HG03025 (cell line): ENCODE measurements at regions not wholly inside any gene's neighbourhood (a gene's known extent, or its start where the extent isn't known, plus 50 kb on each side); places are given as distances from the start of the nearest gene placed in this dataset.

Source experiments
- ATAC-seq: cut with Tn5 transposase; IDR thresholded peaks from one replicate; pipeline ENCODE4 v1.9.1; 2021; ENCODE audit warnings: mild to moderate bottlenecking, moderate library complexity; ENCODE audit not compliant: unreplicated experiment, low FRiP score

GRCh38 chr18:34083910-34084535, 140.7 kb downstream of the NOL4 start:
- ATAC-seq: no peak

DNA sequence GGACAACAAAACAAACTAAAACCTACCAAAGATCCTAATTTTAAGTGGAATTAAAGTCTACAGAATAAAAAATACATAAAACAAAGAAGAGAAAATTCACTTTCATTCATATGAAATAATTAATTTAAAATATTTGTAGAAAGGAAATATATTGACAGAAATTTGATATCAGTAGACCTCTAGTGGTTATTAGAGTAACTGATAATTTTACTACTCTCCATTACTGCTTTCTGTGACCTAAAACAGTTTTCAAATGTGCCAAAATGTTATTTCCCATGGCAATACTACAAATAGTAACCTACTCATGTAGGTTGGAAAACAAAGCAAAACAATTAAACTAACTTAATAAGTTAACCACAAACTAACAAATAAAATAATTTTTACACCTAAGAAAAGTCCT, 147.1 kb downstream of the NOL4 start:
- no peak for ATAC-seq

GRCh38 chr18:34075963-34076860, 148.5 kb downstream of the NOL4 start:
- no peak for ATAC-seq

DNA sequence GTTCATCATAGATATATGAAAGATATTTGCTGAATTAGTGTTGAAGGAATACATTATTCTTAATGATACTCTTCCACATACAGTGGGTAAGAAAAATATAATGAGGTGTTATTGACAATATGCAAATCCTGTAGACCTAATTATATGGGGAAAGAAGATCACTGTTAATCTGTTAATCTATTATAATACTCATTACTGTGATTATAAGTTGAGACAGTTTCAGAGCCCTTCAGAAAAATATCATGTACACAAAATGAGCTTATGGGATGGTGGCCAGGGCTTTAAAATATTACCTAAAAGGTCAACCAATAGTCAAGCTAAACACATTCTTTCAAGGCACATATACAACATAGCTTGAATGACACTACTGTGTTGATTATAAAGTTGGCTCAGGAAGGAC, 163.5 kb downstream of the NOL4 start:
- no peak for ATAC-seq

DNA sequence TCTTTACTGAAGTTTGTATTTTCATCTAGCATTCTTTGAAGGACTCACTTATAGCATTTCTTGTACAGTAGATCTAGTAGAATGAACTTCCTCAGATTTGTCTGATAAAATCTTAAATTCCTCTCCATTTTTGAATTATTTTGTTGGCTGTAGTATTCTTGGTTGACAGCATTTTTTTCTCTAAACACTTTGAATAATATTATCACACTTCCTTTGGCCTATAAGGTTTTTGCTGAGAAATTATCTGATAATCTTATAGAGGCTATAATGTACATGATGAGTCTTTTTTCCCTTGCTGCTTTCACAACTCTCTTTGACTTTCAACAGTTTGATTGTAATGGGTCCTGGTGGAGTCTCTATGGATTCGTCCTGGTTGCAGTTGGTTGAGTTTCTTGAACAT, 169.5 kb downstream of the NOL4 start:
- no peak for ATAC-seq

DNA sequence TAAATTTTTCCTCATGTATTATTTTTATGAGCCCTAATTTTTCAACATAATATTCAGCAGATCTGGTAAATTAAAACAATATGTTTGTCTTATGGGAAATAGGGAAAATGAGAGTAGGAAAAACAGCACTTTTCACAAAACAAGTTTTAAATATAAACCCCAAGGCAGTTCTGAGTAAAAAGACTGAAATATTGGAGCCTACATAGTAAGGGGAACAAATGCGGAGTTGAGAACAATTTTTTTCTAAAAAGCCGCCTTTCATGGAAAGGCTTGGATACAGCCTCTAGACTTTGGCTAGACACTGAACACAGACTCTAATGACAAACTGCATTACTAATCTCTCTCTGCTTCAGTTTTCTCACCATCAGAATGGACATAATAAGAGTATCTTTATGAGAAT, 174.1 kb downstream of the NOL4 start:
- ATAC-seq: no peak

- no peak for ATAC-seq
These were observed 175.2 kb downstream of the NOL4 start for GRCh38 chr18:34049511-34049910.

DNA sequence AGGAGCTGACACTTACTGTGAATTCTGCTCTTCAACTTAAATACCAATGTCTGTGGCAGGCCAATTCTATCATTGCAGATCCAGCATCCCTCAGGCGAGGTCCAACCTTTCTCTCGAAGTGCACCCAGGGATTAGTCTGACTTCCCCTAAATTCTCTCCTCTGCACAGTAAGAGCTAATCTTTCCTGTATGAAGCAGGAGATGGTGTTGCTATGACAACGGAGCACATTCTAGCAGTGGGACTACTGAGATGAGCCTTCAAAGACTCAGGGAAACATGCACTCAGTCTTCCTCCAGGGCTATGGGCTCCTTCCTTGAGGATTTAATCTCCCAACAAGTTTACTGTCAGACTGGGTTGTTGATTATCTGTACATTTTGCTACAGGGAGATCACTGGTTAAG, 176.3 kb downstream of the NOL4 start:
- no peak for ATAC-seq

DNA sequence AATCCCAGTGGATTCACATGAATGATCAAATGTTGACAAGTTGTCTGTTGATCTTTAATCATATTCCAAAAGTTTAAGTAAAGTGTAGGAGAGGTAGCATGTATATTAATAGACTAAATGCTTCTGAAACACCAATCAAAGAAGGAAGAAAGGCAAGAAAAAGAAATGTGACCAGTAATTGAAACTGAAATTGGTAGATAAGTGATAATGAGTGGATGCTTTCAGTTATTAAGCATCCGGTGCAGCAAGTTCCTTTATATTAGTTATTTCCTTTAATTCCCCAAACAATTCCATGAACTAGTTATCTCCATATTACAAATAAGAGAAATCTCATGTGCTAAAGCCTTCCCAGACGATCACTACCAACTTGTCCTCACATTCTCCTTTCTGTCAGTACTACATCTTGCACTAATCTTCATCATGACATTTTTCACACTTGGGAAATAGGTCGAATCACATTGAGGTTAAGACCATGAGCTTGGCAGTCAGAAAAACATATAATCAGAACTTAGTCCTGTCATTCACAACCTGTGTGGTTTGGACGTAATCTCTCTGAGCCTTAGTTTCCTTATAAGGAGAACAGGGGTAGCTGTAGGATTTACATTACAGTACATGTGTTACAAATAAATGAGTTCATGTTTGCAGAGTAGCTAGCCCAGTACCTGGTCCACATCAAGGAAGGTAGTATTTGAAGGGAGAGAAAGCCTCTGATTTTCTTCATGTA, 182.1 kb downstream of the NOL4 start:
- ATAC-seq: no peak

DNA sequence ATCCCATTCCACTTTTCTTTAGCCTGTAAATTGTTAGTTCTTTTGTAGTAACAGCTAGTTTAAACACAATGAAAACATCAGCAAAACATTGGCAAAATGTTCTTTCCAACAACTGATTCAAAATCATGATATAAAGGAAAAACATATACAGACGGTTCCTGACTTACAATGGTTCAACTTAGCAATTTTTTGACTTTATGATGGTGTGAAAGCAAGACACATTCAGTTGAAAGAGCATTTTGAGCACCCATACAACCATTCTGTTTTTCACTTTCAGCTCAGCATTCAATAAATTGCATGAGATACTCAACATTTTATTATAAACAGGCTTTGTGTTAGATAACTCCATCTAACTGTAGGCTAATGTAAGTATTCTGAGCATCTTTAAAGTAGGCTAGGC, 185.1 kb downstream of the NOL4 start:
- no peak for ATAC-seq

DNA sequence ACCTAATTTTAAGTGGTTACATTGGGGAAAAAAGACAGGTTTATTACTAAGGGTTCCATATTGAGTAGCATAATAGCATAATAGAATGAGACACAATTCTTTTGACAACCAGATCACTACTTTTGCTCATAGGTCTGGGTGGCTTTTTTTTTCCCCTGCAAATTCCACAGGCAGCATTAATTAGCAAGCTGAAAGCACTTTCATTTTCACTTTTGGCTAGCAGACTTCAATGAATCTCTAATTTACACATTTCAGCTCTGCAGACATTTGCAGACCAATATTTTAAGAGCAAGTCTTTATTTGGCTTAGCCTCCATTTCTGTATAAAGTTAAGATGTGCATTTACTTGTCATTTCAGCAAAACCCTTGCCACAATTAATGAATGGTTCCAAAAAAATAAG, 185.5 kb downstream of the NOL4 start:
- no peak for ATAC-seq

DNA sequence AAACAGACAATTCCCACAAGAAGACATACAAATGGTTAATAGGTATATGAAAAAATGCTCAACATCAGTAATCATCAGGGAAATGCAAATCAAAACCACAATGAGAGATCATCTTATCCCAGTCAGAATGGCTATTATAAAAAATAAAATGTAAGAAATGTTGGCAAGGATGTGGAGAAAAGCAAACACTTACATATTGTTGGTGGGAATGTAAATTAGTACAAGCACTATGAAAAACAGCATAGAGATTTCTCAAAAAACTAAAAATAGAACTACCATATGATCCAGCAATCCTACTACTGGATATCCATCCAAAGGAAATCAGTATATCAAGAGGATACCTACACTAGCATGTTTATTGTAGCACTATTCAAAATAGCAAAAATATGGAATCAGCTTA, 186.6 kb downstream of the NOL4 start:
- no peak for ATAC-seq

DNA sequence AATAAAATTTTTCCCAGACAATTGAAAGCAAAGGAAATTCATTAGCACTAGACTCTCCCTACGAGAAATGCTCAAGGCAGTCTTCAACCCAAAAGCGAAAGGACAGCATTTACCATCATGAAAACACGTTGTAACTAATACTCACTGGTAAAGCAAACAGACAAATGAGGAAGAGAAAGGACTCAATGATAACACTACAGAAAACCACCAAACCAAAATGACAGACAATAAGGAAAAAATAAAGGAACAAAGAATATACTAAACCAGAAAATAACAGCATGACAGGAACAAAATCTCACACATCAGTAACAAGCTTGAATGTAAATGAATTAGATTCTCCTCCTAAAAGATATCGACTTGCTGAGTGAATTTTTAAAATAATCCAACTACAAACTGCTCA, 190.7 kb downstream of the NOL4 start:
- peak; percentile 46 for ATAC-seq

GRCh38 chr18:34031810-34032209, 192.9 kb downstream of the NOL4 start:
- peak; percentile 70 for ATAC-seq

DNA sequence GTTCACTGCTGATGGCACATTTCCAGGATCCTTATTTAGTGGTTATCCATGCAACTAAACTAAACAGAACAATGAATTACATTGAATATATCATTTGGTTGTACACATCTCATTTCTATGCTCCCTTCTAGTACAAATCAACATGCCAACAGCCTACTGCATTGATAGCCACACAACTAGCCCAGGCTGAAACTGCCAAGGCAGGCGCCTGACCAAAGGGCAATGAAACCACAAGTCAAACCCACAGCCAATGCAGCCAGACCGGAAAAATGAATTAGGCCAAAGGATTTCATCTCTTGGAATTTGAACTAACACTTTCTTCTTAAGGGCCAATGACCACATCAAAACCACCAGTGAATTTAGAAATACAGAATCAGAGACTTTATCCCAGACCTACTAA, 196.4 kb downstream of the NOL4 start:
- no peak for ATAC-seq

GRCh38 chr18:34025191-34025801, 199.4 kb downstream of the NOL4 start:
- no peak for ATAC-seq

DNA sequence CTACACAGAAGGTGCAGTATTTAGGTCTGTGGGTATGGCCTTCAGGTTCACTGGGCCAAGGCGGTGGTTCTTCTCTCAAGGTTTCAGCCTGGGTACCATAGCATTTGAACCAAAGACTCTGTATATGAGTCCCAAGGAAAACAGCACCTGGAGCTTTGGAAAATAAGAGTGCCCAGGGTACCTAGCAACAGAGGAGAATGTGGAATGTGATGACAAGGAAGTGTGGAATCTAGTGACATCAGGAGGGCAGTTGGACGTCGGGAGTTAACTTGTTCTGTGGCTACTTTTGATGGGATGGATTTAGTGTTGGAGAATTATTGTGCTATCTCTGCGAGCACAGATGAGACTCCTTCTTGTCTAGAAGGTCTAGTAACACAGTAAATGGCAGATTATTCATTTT, 201.2 kb downstream of the NOL4 start:
- ATAC-seq: no peak

GRCh38 chr18:34018336-34018735, 206.4 kb downstream of the NOL4 start:
- no peak for ATAC-seq

- no peak for ATAC-seq
These were observed 221.0 kb downstream of the NOL4 start for GRCh38 chr18:34003687-34004086.

DNA sequence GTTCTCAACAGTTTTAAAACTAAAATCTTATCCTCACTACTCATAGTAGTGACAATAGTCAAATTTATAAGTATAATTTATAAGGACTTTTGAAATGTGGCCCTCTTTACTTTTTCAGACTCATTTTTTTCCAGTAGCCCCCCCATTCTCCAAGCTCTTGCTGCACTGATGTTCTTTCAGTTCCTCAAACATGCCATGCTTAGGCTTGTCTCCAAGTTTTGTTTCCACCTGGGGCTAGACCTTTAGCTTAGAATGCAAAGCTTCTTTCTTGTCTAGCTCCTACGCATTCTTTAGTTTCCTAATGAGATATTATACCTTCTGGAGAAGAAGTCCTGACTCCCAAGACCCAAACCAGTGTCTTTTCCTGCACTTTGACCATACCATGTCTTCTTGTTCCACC, 222.6 kb downstream of the NOL4 start:
- no peak for ATAC-seq

DNA sequence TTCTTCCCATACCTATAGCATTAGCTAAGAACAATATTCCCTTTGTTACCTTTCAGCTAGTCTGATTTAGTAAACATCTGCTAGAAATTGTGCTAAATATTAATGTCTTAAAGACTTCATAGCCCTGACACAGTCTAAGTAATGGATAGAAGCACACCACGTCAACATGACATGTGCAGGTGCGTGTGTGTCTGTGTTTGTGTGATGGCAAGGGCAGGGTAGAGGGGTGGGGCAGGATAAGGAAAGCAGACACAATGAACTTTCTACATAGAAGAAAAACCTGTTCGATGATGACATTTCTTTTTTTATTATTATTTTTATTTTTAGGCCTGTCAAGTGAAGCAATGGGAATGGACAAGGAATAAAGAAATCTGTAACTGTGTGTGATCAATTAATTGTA, 223.3 kb downstream of the NOL4 start:
- ATAC-seq: no peak
